NCI-H82 treated with DMSO at 0.1 percent for 48 hours (cell line): ENCODE measurements at regions not wholly inside any gene's neighbourhood (a gene's known extent, or its start where the extent isn't known, plus 50 kb on each side); places are given as distances from the start of the nearest gene placed in this dataset.
"Not testable (repeated sequence)": the region's sequence is repeated elsewhere in the genome, so short reads cannot be mapped to it uniquely, and the experiment has no call there.

Source experiments
- DNase-seq: peaks from one replicate; lab custom pipeline; 2025; ENCODE audit not compliant: unreplicated experiment; lab: John Stamatoyannopoulos, UW

- DNase-seq, result no peak
These were observed 202.9 kb downstream of the SLC4A3 start for GRCh38 chr2:219830353-219830738.

DNA sequence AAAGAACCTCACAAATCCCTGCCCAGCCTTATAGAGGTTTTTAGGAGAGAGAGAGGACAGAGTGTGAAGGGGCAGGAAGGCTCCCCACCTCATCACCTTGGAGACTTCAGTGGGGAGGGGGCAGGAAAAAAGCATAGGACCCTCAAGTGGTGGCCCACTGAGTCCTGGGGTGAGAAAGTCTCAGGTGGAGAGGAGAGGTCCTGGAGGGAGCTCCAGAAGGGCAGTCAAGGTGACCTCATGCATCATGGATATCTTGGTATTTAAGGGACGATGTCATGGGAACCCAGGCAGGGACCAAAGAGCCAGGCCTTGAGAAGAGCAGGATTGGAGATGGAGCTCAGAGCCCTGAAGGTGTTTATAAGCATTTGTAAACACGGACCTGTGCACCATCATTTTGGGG is 204.5 kb downstream of the SLC4A3 start:
- DNase-seq, result no peak

DNA sequence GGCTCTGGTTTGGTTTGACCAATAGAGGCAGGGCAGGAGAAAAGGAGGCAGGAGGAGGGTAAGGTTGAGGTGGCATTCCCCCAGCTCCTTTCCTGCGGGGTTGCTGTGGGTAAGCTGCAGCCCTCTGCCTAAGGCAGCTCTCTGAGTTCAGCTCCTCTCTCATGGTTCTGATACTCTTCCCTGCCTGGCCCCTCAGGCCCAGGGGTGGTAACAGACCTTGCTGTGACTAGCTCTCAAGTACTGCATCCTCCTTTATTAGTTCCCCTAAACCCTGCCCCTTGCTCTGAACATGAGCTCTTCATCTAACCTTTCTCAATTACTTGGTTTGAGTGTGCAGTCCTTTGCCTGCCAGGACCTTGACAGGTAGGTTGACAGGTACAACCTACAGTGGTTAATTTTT is 205.5 kb downstream of the SLC4A3 start:
- DNase-seq, result no peak

DNA sequence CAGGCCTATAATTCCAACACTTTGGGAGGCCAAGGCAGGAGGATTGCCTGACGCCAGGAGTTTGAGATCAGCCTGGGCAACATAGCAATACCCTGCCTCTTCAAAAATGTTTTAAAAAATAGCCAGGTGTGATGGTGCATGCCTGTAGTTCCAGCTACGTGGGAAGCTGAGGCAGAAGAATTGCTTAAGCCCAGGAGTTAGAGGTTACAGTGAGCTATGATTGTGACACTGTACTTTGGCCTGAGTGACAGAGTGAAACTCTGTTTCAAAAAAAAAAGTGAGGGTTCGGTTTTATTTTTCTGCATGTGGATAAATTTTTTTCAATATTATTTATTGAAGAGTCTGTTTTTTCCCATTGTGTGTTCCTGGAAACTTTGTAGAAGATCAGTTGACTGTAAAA is 208.1 kb downstream of the SLC4A3 start:
- DNase-seq, result no peak

- DNase-seq, result no peak
These were observed 209.3 kb downstream of the SLC4A3 start for GRCh38 chr2:219836647-219837177.

DNA sequence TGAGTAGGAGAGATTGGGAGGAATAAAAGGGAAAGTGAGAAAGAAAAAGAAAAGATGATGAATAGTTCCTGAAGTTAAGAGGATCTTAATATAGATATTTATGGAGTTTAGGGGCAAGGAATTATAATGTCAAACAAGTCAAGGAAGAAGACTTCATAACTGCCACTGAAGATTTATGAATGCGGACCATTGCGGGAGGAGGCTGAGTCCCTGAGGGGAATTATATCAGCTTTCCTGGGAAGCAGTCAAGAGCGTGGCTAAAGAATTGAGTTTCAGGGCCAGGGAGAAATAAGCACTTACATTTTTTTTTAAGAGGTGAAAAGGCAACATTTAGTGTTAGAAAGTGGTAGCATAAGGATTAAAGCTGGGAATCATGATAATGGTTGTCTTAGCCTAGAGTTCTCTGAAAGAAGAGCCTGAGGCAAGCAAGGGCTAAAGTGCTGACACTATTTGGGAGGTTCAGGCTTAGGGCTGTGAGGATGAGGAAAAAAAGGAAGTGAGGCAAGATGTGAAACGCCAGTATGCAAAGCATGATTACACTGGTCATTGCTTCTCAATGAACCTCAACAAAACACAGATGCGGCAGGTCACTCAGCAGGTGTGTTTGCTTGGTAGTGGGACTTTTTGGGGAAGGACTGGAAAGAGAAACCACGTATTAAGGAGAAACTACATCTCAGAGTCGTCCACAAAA is 217.1 kb downstream of the SLC4A3 start:
- no peak for DNase-seq

DNA sequence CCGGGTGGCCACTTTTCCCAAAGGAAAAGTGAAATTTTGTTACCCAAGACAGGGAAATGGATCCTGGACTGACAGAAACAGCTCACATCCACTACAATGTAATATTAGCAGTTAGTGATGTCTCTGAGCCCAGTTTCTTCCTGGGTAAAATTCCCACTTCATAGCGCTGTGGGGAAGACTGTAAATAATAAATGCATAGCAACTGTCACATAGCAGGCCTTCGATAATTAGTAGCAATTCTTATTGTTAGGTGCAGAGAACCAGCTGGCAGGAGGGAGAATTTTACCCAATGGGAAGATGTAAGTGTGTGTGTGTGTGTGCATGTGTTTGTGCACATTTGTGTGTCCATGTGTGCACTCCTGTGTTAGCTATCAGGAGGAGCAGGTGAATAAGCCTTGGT is 221.5 kb downstream of the SLC4A3 start:
- no peak for DNase-seq

GRCh38 chr2:219851169-219851568 is 223.7 kb downstream of the SLC4A3 start:
- no peak for DNase-seq

DNA sequence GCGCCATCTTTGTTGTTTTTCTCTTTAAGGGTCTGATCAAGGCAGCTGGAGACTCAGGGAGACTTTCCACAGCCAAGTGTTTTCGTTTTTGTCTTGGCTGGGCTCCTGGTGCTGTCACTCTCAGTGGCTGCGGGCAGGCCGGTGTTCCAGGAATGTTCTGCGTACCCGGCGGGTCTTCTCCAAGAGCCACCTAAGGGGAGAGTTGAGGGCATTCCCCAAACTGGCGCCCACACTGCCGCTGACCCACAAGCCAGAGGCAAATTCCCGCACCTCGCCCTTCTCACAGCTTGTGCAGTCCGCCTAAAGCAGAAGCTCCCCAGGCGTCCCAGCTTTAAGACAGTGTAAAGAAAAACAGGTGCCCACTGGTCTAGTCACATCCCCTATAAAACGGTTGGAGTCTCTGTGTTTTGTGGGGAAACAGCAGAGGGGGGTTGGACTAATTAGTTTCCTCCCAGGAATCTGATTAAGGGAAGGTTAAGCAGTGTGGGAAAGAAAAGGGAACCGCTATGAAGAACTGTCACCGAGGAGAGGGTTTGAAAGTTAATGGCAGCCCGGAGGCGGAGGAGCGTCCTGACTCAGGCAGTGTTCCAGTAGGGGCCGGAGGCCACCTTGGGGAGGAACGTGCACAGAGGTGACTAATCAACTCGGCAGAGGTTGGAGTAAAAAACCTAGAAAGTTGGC is 224.5 kb downstream of the SLC4A3 start:
- DNase-seq, result peak; percentile 12

DNA sequence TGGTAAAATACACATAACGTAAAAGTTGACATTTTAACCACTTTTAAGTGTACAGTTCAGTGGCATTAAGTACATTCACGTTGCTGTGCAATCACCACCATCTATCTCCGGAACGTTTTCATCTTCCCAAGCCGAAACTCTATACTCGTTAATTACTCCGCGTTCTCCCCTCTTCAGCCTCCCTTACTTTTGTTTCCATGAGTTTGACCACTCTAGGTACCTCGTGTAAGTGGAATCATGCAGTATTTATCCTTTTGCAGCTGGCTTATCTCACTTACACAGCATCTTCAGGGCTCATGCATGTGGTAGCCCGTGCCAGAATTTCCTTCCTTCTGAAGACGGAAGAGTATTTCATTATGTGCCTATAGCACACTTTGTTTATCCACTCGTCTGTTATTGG is 225.2 kb downstream of the SLC4A3 start:
- DNase-seq, result no peak

DNA sequence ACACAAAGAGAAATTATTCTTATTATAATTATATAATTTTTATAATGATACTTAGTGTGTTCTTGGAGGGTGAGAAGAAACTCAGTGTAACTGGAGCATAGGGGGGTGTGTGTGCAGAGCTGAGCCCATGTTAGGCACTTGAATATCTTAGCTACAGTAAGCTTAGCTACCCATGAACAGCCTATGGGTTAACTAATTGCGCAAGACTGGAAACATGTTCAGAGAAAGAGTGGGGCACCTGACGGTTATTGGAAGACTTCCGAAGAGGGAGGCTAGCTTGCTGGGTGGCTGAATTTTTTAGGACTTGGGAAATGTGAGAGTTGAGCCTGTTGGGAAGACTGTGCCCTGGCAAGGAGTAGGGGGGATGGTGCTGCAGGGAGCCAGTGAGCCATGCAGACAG is 229.2 kb downstream of the SLC4A3 start:
- no peak for DNase-seq

- no peak for DNase-seq
These were observed 230.3 kb downstream of the SLC4A3 start for GRCh38 chr2:219857751-219858150.

- DNase-seq, result no peak
These were observed 233.9 kb downstream of the SLC4A3 start for GRCh38 chr2:219861307-219861706.

GRCh38 chr2:219864154-219864553 is 236.7 kb downstream of the SLC4A3 start:
- DNase-seq, result no peak

GRCh38 chr2:219868635-219869034 is 241.2 kb downstream of the SLC4A3 start:
- no peak for DNase-seq

DNA sequence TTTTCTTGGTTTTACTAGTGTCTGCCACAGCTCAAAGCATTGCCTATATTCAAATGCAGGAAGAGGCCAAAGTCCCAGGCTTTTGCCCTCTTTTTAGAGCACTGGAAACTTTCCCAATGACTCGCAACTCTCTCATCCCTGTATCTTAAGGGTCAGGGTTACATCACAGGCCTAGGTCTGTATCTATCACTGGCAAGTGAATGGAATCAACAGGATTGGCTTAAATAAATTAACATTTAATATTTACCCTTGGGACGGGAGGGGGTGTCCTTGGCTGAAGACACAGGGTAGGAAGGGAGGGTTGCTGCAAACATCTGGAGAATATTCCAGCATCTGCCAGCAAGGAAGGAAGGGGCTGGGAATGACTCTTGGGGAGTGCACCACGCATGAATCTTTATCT is 242.6 kb downstream of the SLC4A3 start:
- DNase-seq, result no peak

GRCh38 chr2:219871351-219871750 is 243.9 kb downstream of the SLC4A3 start:
- no peak for DNase-seq

DNA sequence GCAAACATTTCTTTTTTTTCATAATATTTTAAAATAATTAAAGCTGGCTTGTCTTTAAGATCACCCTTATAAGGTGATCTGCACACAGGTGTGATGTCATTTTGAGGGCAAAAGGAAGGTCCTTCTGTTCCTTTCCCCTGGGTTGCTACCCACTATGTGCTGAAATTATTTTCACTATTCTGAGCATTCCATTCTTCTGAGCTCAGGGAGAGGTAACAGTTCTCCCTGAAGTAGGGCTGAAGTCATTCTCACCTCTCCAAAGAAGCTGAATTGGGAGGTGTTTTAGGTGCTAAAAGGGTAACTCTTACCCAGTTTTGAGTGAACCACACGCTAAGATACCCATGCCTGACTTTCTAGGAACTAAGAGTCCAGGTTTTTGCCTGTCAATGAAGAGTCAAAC is 247.6 kb downstream of the SLC4A3 start:
- DNase-seq, result no peak

DNA sequence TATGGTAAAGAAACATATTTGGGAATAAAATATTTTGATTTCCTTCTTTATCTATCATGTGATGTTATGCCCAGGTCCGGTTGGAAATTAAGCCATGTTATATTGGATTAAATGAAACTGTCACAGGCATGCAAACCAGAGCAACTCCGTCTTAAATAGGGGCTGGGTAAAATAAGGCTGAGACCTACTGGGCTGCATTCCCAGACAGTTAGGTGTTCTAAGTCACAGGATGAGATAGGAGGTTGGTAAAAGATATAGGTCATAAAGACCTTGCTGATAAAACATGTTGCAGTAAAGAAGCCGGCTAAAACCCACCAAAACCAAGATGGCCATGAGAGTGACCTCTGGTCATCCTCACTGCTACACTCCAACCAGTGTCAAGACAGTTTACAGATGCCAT is 248.6 kb downstream of the SLC4A3 start:
- not testable (repeated sequence) for DNase-seq

GRCh38 chr2:219876931-219877330 is 249.5 kb downstream of the SLC4A3 start:
- DNase-seq, result no peak

GRCh38 chr2:219877728-219878127 is 250.3 kb downstream of the SLC4A3 start:
- no peak for DNase-seq

GRCh38 chr2:219878516-219878915 is 251.1 kb downstream of the SLC4A3 start:
- DNase-seq, result no peak

GRCh38 chr2:219881851-219882250 is 254.4 kb downstream of the SLC4A3 start:
- DNase-seq, result no peak
